Spleen (tissue), 11 donors: ENCODE measurements at regions not wholly inside any gene's neighbourhood (a gene's known extent, or its start where the extent isn't known, plus 50 kb on each side); places are given as distances from the start of the nearest gene placed in this dataset.

ENCODE experiments used
- DNase-seq: peaks from one replicate; pipeline ENCODE4 v3.0.0-alpha.2; 2020
- H3K27ac ChIP-seq, 8 donors: fragments of 200-600 bp; sonication (generic) in 7 of 8; 1 replicate in 4 of 8; 2 replicates in 4 of 8; pipeline versions ENCODE4 v1.5.0 to v1.8.0; 2016 to 2021; ENCODE audit warnings: inconsistent platforms in 4 of 8, mild to moderate bottlenecking in 4 of 8, moderate library complexity in 1 of 8
- H3K27me3 ChIP-seq, 7 donors: fragments of 200-600 bp; sonication (generic) in 6 of 7; replicated peaks in 1 of 7; 1 replicate in 4 of 7; 2 replicates in 3 of 7; pipeline versions ENCODE4 v1.5.0 to v1.8.0; 2016 to 2021; ENCODE audit warnings: inconsistent platforms in 3 of 7, mild to moderate bottlenecking in 1 of 7
- H3K36me3 ChIP-seq, 6 donors: fragments of 200-600 bp; sonication (generic) in 5 of 6; 1 replicate in 4 of 6; 2 replicates in 2 of 6; pipeline versions ENCODE4 v1.5.0 to v1.8.0; 2016 to 2021; ENCODE audit warnings: inconsistent platforms in 2 of 6
- H3K4me1 ChIP-seq, 6 donors: fragments of 200-600 bp; sonication (generic) in 5 of 6; 1 replicate in 3 of 6; 2 replicates in 3 of 6; pipeline versions ENCODE4 v1.5.0 to v1.8.0; 2016 to 2021; ENCODE audit warnings: inconsistent platforms in 3 of 6
- H3K4me3 ChIP-seq, 8 donors: fragments of 200-600 bp; sonication (generic) in 7 of 8; 1 replicate in 4 of 8; 2 replicates in 4 of 8; pipeline versions ENCODE4 v1.5.0 to v1.8.0; 2016 to 2021; ENCODE audit warnings: inconsistent platforms in 4 of 8, mild to moderate bottlenecking in 4 of 8, moderate library complexity in 2 of 8
- H3K9me3 ChIP-seq, 8 donors: fragments of 200-600 bp; sonication (generic) in 7 of 8; 1 replicate in 4 of 8; 2 replicates in 4 of 8; pipeline versions ENCODE4 v1.5.0 to v1.8.0; 2016 to 2021; ENCODE audit warnings: inconsistent platforms in 4 of 8
- CTCF ChIP-seq, 11 experiments: fragments of 200-600 bp in 7 of 11; fragments of 450-650 bp in 4 of 11; sonication (generic) in 4 of 11; IDR thresholded peaks in 8 of 11; conservative IDR thresholded peaks in 3 of 11; 1 replicate in 7 of 11; 2 replicates in 4 of 11; pipeline versions ENCODE4 v1.4.0 to v1.8.0; 2016 to 2021; ENCODE audit warnings: antibody characterized with exemption in 11 of 11, inconsistent platforms in 4 of 11, mild to moderate bottlenecking in 1 of 11
- POLR2A ChIP-seq, 3 donors: fragments of 450-650 bp; IDR thresholded peaks; one replicate each; pipeline ENCODE4 v1.5.1; 2017; ENCODE audit warnings: antibody characterized with exemption in 3 of 3, mild to moderate bottlenecking in 1 of 3
- POLR2AphosphoS5 ChIP-seq, 3 donors: sonication (generic); formaldehyde crosslinking; IDR thresholded peaks; one replicate each; pipeline ENCODE4 v1.5.1; 2017; ENCODE audit warnings: antibody characterized with exemption in 3 of 3
- WGBS, 5 donors: extraction: QIAGEN DNeasy Blood & Tissue Kit in 3 of 5; methylation state at CpG; one replicate each; pipeline versions ENCODE4 v1.1.5 to v1.1.7; 2013 to 2018; 5-methylcytosine and 5-hydroxymethylcytosine counted together
- intact Hi-C: fragments of 100-400 bp; cut with DNase I; formaldehyde crosslinking; loops from one replicate; pipeline ENCODE4 v1.15.0; 2023; ENCODE audit warnings: low total_unique reads
- donor health status: healthy with polysubstance abuse.
- donor health status: DM: no; HTN: no; CAD: no; lungs with moderate emphysema.
- donor health status: DM: no; HTN: no; CAD: no.
- donor health status: Bipolar disorder and iron deficiency.
- donor health status: healthy.
- donor health status: DM: no; HTN: no; CAD: no.
- donor health status: DM: yes; HTN: yes; CAD: no.

- no peak for DNase-seq
- no peaks in the 10 kb centered on the region for H3K9me3 ChIP-seq
- no peak overlapping the region for H3K27ac ChIP-seq
- no peaks in the 10 kb centered on the region for H3K36me3 ChIP-seq
- H3K4me1 ChIP-seq: no peaks in the 10 kb centered on the region
- TF ChIP-seq POLR2A (IDR thresholded peaks at IDR 0.05) (no peak), CTCF (IDR thresholded peaks at IDR 0.05 in 8 of 11, conservative IDR thresholded peaks at IDR 0.05 in 3 of 11) (no peak), POLR2AphosphoS5 (IDR thresholded peaks at IDR 0.05) (no peak)
- intact Hi-C loops: no loop called here
- WGBS, 5 donors: 89 to 90% (median 90%) methylated on average over 12 of the region's 12 CpGs
- no peaks in the 10 kb centered on the region for H3K27me3 ChIP-seq
- no peak overlapping the region for H3K4me3 ChIP-seq
Measured at GRCh38 chr2:19028587-19029375, 329.6 kb downstream of the OSR1 start.

GRCh38 chr2:19027626-19028025, 330.8 kb downstream of the OSR1 start:
- intact Hi-C loops: no loop called here
- TF ChIP-seq POLR2AphosphoS5 (IDR thresholded peaks at IDR 0.05): no peak
- no peaks in the 10 kb centered on the region for H3K36me3 ChIP-seq
- no peaks in the 10 kb centered on the region for H3K9me3 ChIP-seq
- no peaks in the 10 kb centered on the region for H3K27me3 ChIP-seq
- no peak overlapping the region for H3K27ac ChIP-seq
- WGBS, 5 donors: 77 to 84% (median 84%) methylated on average over 5 of the region's 5 CpGs
- H3K4me1 ChIP-seq: no peaks in the 10 kb centered on the region
- DNase-seq: no peak
- H3K4me3 ChIP-seq: no peak overlapping the region

GRCh38 chr2:19026261-19026660, 332.2 kb downstream of the OSR1 start:
- Histone ChIP-seq H3K4me3 (no peak overlapping the region), H3K9me3 (no peaks in the 10 kb centered on the region), H3K36me3 (no peaks in the 10 kb centered on the region), H3K4me1 (no peaks in the 10 kb centered on the region), H3K27me3 (no peaks in the 10 kb centered on the region), H3K27ac (no peak overlapping the region)
- WGBS, 5 donors: 65 to 78% (median 66%) methylated on average over 2 of the region's 2 CpGs
- DNase-seq: no peak
- TF ChIP-seq POLR2AphosphoS5 (IDR thresholded peaks at IDR 0.05) (no peak), POLR2A (IDR thresholded peaks at IDR 0.05) (no peak), CTCF (IDR thresholded peaks at IDR 0.05 in 8 of 11, conservative IDR thresholded peaks at IDR 0.05 in 3 of 11) (no peak)
- intact Hi-C loops: no loop called here

DNA sequence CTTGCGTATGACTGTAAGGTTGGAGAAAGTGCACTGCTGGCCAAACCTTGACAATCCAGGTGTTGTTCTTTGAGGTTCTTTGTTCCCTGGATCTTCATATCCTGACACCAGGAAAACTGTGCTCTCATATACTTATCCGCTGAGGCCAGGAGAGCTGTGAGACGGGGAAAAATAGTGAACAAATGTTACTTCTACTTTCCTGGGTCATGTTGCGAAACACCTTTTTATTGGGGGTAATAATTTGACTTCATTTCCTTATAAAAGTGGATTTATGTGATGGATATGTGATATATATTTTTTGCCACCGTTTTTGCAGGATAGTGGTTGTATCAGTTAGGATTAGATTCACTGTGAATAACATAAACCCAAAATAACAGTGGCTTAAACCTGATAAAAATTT, 336.1 kb downstream of the OSR1 start:
- no peak for TF ChIP-seq POLR2AphosphoS5 (IDR thresholded peaks at IDR 0.05)
- TF ChIP-seq POLR2A (IDR thresholded peaks at IDR 0.05): no peak
- no peak for TF ChIP-seq CTCF (IDR thresholded peaks at IDR 0.05 in 8 of 11, conservative IDR thresholded peaks at IDR 0.05 in 3 of 11)
- intact Hi-C loops: no loop called here
- Histone ChIP-seq H3K4me3 (no peak overlapping the region), H3K27ac (no peak overlapping the region), H3K27me3 (no peaks in the 10 kb centered on the region), H3K9me3 (peaks cover 0 to 3% (median 0%) of the 10 kb centered on the region in 8 donors), H3K36me3 (no peaks in the 10 kb centered on the region), H3K4me1 (no peaks in the 10 kb centered on the region)
- no peak for DNase-seq
- 77 to 84% (median 84%) methylated on average over 5 of the region's 5 CpGs for WGBS, 5 donors
